Chondrocyte (in vitro differentiated cells): ENCODE measurements at regions not wholly inside any gene's neighbourhood (a gene's known extent, or its start where the extent isn't known, plus 50 kb on each side); places are given as distances from the start of the nearest gene placed in this dataset.

Experiments used
- DNase-seq: peaks from one replicate; pipeline ENCODE4 v3.0.0; 2021; ENCODE audit warnings: mixed read lengths, low spot score
- H3K27ac Mint-ChIP-seq: one replicate; pipeline ENCODE4 v1.8.0; 2021; ENCODE audit warnings: mild to moderate bottlenecking, moderate library complexity, mixed read lengths; ENCODE audit not compliant: unreplicated experiment
- H3K27me3 Mint-ChIP-seq: 2 replicates; pipeline ENCODE4 v1.8.0; 2021; ENCODE audit warnings: low read depth, mixed read lengths
- H3K36me3 Mint-ChIP-seq: 2 replicates; pipeline ENCODE4 v1.8.0; 2021; ENCODE audit warnings: low read depth, mixed read lengths
- H3K4me1 Mint-ChIP-seq: 2 replicates; pipeline ENCODE4 v1.8.0; 2021; ENCODE audit warnings: low read depth, mild to moderate bottlenecking, mixed read lengths
- H3K4me3 Mint-ChIP-seq: one replicate; pipeline ENCODE4 v1.8.0; 2021; ENCODE audit warnings: mild to moderate bottlenecking, moderate library complexity, mixed read lengths; ENCODE audit not compliant: unreplicated experiment
- H3K9me3 Mint-ChIP-seq: 2 replicates; pipeline ENCODE4 v1.8.0; 2021; ENCODE audit warnings: low read depth, mixed read lengths
- TF ChIP-seq, protein P1 (sequence below): fragments of 200-600 bp; sonication (generic); IDR thresholded peaks from 2 replicates; pipeline ENCODE4 v1.5.0; 2021; ENCODE audit warnings: antibody characterized with exemption, mild to moderate bottlenecking, moderate library complexity

GRCh38 chr22:49331223-49331815 lies 496.4 kb downstream of the BRD1 start:
- Mint-ChIP-seq H3K27me3 (peaks cover 7% of the 10 kb centered on the region), H3K36me3 (no peaks in the 10 kb centered on the region), H3K4me1 (no peaks in the 10 kb centered on the region), H3K4me3 (no peak overlapping the region), H3K27ac (no peak overlapping the region), H3K9me3 (peaks cover 23% of the 10 kb centered on the region)
- TF ChIP-seq, protein P1, sequence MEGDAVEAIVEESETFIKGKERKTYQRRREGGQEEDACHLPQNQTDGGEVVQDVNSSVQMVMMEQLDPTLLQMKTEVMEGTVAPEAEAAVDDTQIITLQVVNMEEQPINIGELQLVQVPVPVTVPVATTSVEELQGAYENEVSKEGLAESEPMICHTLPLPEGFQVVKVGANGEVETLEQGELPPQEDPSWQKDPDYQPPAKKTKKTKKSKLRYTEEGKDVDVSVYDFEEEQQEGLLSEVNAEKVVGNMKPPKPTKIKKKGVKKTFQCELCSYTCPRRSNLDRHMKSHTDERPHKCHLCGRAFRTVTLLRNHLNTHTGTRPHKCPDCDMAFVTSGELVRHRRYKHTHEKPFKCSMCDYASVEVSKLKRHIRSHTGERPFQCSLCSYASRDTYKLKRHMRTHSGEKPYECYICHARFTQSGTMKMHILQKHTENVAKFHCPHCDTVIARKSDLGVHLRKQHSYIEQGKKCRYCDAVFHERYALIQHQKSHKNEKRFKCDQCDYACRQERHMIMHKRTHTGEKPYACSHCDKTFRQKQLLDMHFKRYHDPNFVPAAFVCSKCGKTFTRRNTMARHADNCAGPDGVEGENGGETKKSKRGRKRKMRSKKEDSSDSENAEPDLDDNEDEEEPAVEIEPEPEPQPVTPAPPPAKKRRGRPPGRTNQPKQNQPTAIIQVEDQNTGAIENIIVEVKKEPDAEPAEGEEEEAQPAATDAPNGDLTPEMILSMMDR, result no peak
- no peak for DNase-seq

GRCh38 chr22:49330421-49331222 lies 497.1 kb downstream of the BRD1 start:
- H3K4me1 Mint-ChIP-seq, result no peaks in the 10 kb centered on the region
- TF ChIP-seq, protein P1, result no peak
- peaks cover 4% of the 10 kb centered on the region for H3K27me3 Mint-ChIP-seq
- H3K36me3 Mint-ChIP-seq, result no peaks in the 10 kb centered on the region
- no peak overlapping the region for H3K4me3 Mint-ChIP-seq
- peaks cover 24% of the 10 kb centered on the region for H3K9me3 Mint-ChIP-seq
- DNase-seq, result no peak
- no peak overlapping the region for H3K27ac Mint-ChIP-seq

DNA sequence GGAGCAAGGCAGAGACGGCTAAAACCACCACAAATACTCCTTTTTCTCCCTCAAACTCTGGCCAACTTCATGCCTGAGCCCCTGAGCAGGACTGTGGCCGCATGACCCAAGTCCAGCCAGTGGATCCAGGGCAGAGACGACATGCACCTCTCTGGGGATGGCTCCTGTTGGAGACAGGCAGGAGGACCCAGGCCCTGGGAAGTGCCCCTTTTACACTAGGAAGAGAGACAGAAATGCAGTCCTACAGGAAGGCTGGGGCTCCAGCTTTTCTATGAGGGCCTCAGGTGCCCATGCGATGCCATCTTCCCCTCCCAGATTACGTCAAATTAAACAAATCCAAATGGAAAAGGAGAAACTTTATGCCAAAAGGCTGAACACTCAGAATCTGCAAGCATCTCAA lies 498.0 kb downstream of the BRD1 start:
- peaks cover 4% of the 10 kb centered on the region for H3K27me3 Mint-ChIP-seq
- H3K4me3 Mint-ChIP-seq, result no peak overlapping the region
- H3K9me3 Mint-ChIP-seq, result peaks cover 24% of the 10 kb centered on the region
- TF ChIP-seq, protein P1, result no peak
- peak; percentile 44 for DNase-seq
- no peaks in the 10 kb centered on the region for H3K4me1 Mint-ChIP-seq
- H3K36me3 Mint-ChIP-seq, result no peaks in the 10 kb centered on the region
- no peak overlapping the region for H3K27ac Mint-ChIP-seq

DNA sequence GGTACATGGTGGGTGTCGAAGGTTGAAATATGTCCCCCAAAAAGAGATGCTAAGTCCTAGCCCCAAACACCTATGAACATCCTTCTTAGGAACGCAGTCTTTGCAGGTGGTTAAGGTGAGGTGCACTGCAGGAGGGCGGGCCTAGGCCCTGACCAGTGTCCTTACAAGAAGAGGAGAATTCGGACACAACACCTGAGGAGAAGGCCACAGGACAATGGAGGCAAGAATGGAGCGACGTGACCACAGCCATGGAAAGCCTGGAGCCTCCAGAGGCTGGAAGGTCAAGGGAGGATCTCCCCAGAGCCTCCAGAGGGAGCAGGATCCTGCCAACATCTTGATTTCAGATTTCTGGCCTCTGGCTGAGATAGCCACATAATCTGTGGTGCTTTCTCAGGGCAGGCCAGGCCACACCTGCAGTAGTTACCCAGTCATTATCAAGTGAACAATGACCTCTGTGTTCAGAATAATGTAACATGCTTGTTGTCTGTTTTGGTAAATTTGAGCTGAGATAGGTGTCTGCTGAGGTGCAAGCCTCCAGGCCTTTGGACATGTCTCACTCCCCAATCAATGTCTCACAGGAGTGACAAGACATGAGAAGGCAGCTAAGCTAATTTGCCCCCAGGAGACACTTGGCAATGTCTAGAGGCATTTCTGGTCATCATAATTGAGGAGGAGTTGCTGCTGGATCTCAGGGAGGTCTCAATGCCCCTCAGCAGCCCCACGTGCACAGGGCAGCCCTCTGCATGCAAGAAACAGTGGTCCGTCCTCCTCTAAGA lies 498.9 kb downstream of the BRD1 start:
- Mint-ChIP-seq H3K36me3 (no peaks in the 10 kb centered on the region), H3K27me3 (peaks cover 4% of the 10 kb centered on the region), H3K9me3 (peaks cover 24% of the 10 kb centered on the region), H3K4me3 (no peak overlapping the region), H3K4me1 (no peaks in the 10 kb centered on the region), H3K27ac (no peak overlapping the region)
- TF ChIP-seq, protein P1, result no peak
- peak; percentile 59 for DNase-seq

GRCh38 chr22:49328118-49328475 lies 499.6 kb downstream of the BRD1 start:
- H3K27ac Mint-ChIP-seq, result no peak overlapping the region
- DNase-seq, result no peak
- TF ChIP-seq, protein P1, result no peak
- peaks cover 24% of the 10 kb centered on the region for H3K9me3 Mint-ChIP-seq
- H3K4me3 Mint-ChIP-seq, result no peak overlapping the region
- H3K36me3 Mint-ChIP-seq, result no peaks in the 10 kb centered on the region
- H3K27me3 Mint-ChIP-seq, result peaks cover 8% of the 10 kb centered on the region
- H3K4me1 Mint-ChIP-seq, result no peaks in the 10 kb centered on the region
